ENCODE measurements at regions not wholly inside any gene's neighbourhood (a gene's known extent, or its start where the extent isn't known, plus 50 kb on each side); places are given as distances from the start of the nearest gene placed in this dataset.

- TF ChIP-seq ZNF423 (tag by site-specific recombination; IDR thresholded peaks at IDR 0.05) (no peak), ZNF660 (tag by site-specific recombination; IDR thresholded peaks at IDR 0.05) (no peak), ZNF398 (tag by site-specific recombination; IDR thresholded peaks at IDR 0.05) (no peak), ZNF404 (tag by site-specific recombination; IDR thresholded peaks at IDR 0.05) (no peak), ZNF157 (tag by site-specific recombination; IDR thresholded peaks at IDR 0.05) (no peak), TSHZ1 (tag by site-specific recombination; IDR thresholded peaks at IDR 0.05; ENCODE audit: borderline replicate concordance) (no peak), OSR2 (tag by site-specific recombination; IDR thresholded peaks at IDR 0.05) (no peak), ZNF169 (tag by site-specific recombination; IDR thresholded peaks at IDR 0.05) (no peak), ZNF580 (tag by site-specific recombination; IDR thresholded peaks at IDR 0.05) (no peak), ZNF560 (tag by site-specific recombination; IDR thresholded peaks at IDR 0.05; ENCODE audit: borderline replicate concordance) (no peak), FEZF1 (tag by site-specific recombination; IDR thresholded peaks at IDR 0.05) (no peak), ZNF626 (tag by site-specific recombination; IDR thresholded peaks at IDR 0.05) (no peak), ZNF239 (tag by site-specific recombination; IDR thresholded peaks at IDR 0.05) (no peak), ZNF629 (tag by site-specific recombination; IDR thresholded peaks at IDR 0.05) (no peak), ZFP69B (tag by site-specific recombination; IDR thresholded peaks at IDR 0.05) (no peak), ZNF2 (tag by site-specific recombination; IDR thresholded peaks at IDR 0.05) (no peak), ZNF677 (tag by site-specific recombination; IDR thresholded peaks at IDR 0.05) (no peak), ZNF561 (tag by site-specific recombination; IDR thresholded peaks at IDR 0.05; ENCODE audit: borderline replicate concordance) (no peak), ZNF639 (tag by site-specific recombination; IDR thresholded peaks at IDR 0.05) (no peak)
- no peak overlapping the region for H3K4me3 ChIP-seq (ENCODE audit: low read depth, low read length)
- no peaks in the 10 kb centered on the region for H3K36me3 ChIP-seq (ENCODE audit: control insufficient read depth in 2 of 2, insufficient read depth in 1 of 2, low read length in 2 of 2)
- ChIA-PET POLR2A (no interaction called here), CTCF (interaction anchor here (0.5 to 0.6 kb wide), 2 partner anchors 14 to 162 kb away, joined by 3 to 5 read pairs; no protein-coding TSS in a partner anchor)
- H3K4me1 ChIP-seq (ENCODE audit: control insufficient read depth, insufficient read depth, low read length) = no peaks in the 10 kb centered on the region
- H3K27ac ChIP-seq (ENCODE audit: extremely low read depth, low read depth, low read length) = no peak overlapping the region
- H3K9me3 ChIP-seq (ENCODE audit: control insufficient read depth, insufficient read depth, low read depth, low read length) = no peaks in the 10 kb centered on the region
Measured at GRCh38 chr12:132399092-132400010, 70.0 kb upstream of the GALNT9 start.

All from HEK293 (cell line).